IMR-90 (cell line): ENCODE measurements at regions not wholly inside any gene's neighbourhood (a gene's known extent, or its start where the extent isn't known, plus 50 kb on each side); places are given as distances from the start of the nearest gene placed in this dataset.

Source experiments
- ATAC-seq: fragments of 200-7000 bp; cut with Tn5 transposase; 2 replicates; pipeline ENCODE4 v1.9.1; 2020; ENCODE audit warnings: low read depth, mild to moderate bottlenecking, moderate library complexity
- BruUV-seq: library from RNA; stranded (reverse); fragments of 400-500 nt; replicated peaks from 2 replicates; lab custom pipeline; 2021; lab: Mats Ljungman, UMichigan
- CTCF ChIA-PET: fragments of 300-600 bp; formaldehyde crosslinking; extraction: SDS; loops from one replicate; lab custom pipeline; 2021; ENCODE audit warnings: antibody characterized with exemption; lab: Yijun Ruan, JAX
- POLR2A ChIA-PET: fragments of 300-600 bp; sonication (Branson Sonifier 250); formaldehyde crosslinking; loops from one replicate; lab custom pipeline; 2022; ENCODE audit warnings: antibody characterized with exemption; ENCODE audit not compliant: unreplicated experiment; lab: Charles Lee
- DNase-seq: peaks from one replicate; pipeline ENCODE4 v3.0.0; 2013
- H2AFZ ChIP-seq: replicated peaks from 2 replicates; pipeline ENCODE3; 2013; ENCODE audit warnings: low read length, mild to moderate bottlenecking; ENCODE audit not compliant: poor library complexity
- H2AK5ac ChIP-seq: 2 replicates; pipeline ENCODE4 v1.6.1; 2013; ENCODE audit warnings: low read depth, low read length, inconsistent platforms
- H2AK9ac ChIP-seq: replicated peaks from 2 replicates; pipeline ENCODE3; 2013; ENCODE audit warnings: mild to moderate bottlenecking, low read depth, low read length, moderate library complexity; ENCODE audit not compliant: poor library complexity
- H2BK120ac ChIP-seq: 2 replicates; pipeline ENCODE4 v1.6.1; 2013; ENCODE audit warnings: low read depth, low read length, inconsistent platforms
- H2BK15ac ChIP-seq: 3 replicates; pipeline ENCODE4 v1.6.1; 2013; ENCODE audit warnings: low read depth, low read length, inconsistent platforms
- H2BK20ac ChIP-seq: 2 replicates; pipeline ENCODE4 v1.6.1; 2013; ENCODE audit warnings: low read depth, mild to moderate bottlenecking, inconsistent platforms, low read length, moderate library complexity
- H2BK5ac ChIP-seq: 2 replicates; pipeline ENCODE4 v1.6.1; 2013; ENCODE audit warnings: mild to moderate bottlenecking, low read depth, low read length, inconsistent platforms; ENCODE audit not compliant: poor library complexity, severe bottlenecking
- H3K14ac ChIP-seq: replicated peaks from 2 replicates; pipeline ENCODE4 v1.6.1; 2013; ENCODE audit warnings: low read depth, low read length, inconsistent platforms
- H3K18ac ChIP-seq: 2 replicates; pipeline ENCODE4 v1.6.1; 2013; ENCODE audit warnings: low read depth, low read length, control low read depth
- H3K23ac ChIP-seq: 2 replicates; pipeline ENCODE4 v1.6.1; 2013; ENCODE audit warnings: low read depth, low read length, inconsistent platforms
- H3K27ac ChIP-seq: 2 replicates; pipeline ENCODE4 v1.5.1; 2013; ENCODE audit warnings: mild to moderate bottlenecking, control low read depth, low read length; ENCODE audit not compliant: insufficient read depth
- H3K27me3 ChIP-seq: 2 replicates; pipeline ENCODE4 v1.6.1; 2013; ENCODE audit warnings: low read length; ENCODE audit not compliant: control insufficient read depth, insufficient read depth
- H3K36me3 ChIP-seq: 2 replicates; pipeline ENCODE4 v1.6.1; 2013; ENCODE audit warnings: low read length, mixed read lengths; ENCODE audit not compliant: control insufficient read depth, insufficient read depth
- H3K4ac ChIP-seq: 2 replicates; pipeline ENCODE4 v1.6.1; 2013; ENCODE audit warnings: low read depth, low read length, inconsistent platforms
- H3K4me1 ChIP-seq: 2 replicates; pipeline ENCODE4 v1.6.1; 2013; ENCODE audit warnings: low read length, mixed read lengths; ENCODE audit not compliant: control insufficient read depth, insufficient read depth
- H3K4me2 ChIP-seq: 2 replicates; pipeline ENCODE4 v1.6.1; 2013; ENCODE audit warnings: low read depth, mild to moderate bottlenecking, control low read depth, low read length, moderate library complexity
- H3K4me3 ChIP-seq: 2 replicates; pipeline ENCODE4 v1.5.1; 2013; ENCODE audit warnings: low read depth, mild to moderate bottlenecking, control low read depth, low read length, moderate library complexity; ENCODE audit not compliant: insufficient read depth
- H3K56ac ChIP-seq: 2 replicates; pipeline ENCODE4 v1.6.1; 2013; ENCODE audit warnings: low read length, inconsistent platforms; ENCODE audit not compliant: insufficient read depth; ENCODE audit errors: extremely low read depth
- H3K79me1 ChIP-seq, 2 experiments: 2 replicates each; pipeline ENCODE4 v1.6.1; 2013; ENCODE audit warnings: low read length in 2 of 2, inconsistent platforms in 1 of 2, low read depth in 1 of 2
- H3K9ac ChIP-seq: 2 replicates; pipeline ENCODE4 v1.6.1; 2013; ENCODE audit warnings: low read depth, low read length, control low read depth
- H3K9me1 ChIP-seq: 2 replicates; pipeline ENCODE4 v1.6.1; 2013; ENCODE audit warnings: low read length, inconsistent platforms; ENCODE audit not compliant: insufficient read depth
- H3K9me3 ChIP-seq: 2 replicates; pipeline ENCODE4 v1.6.1; 2013; ENCODE audit warnings: low read length; ENCODE audit not compliant: control insufficient read depth, insufficient read depth
- H4K20me1 ChIP-seq: 2 replicates; pipeline ENCODE4 v1.6.1; 2013; ENCODE audit warnings: low read length, inconsistent platforms; ENCODE audit not compliant: insufficient read depth
- H4K5ac ChIP-seq: 2 replicates; pipeline ENCODE4 v1.6.1; 2013; ENCODE audit warnings: mild to moderate bottlenecking, low read depth, low read length, control low read depth
- H4K8ac ChIP-seq, 2 experiments: 2 replicates each; pipeline ENCODE4 v1.6.1; 2013; ENCODE audit warnings: low read depth in 2 of 2, low read length in 2 of 2, control low read depth in 1 of 2, inconsistent platforms in 1 of 2
- H4K91ac ChIP-seq: 2 replicates; pipeline ENCODE4 v1.6.1; 2013; ENCODE audit warnings: low read depth, low read length, inconsistent platforms; ENCODE audit not compliant: insufficient read depth
- CEBPB ChIP-seq: IDR thresholded peaks from 2 replicates; pipeline ENCODE4 v1.6.1; 2012; ENCODE audit warnings: low read depth, low read length, improper control_type of control experiment
- WGBS, 2 experiments: methylation state at CpG; one replicate each; pipeline versions ENCODE4 v1.1.5 to v1.1.7; 2013; ENCODE audit warnings: missing lambda C conversion rate in 2 of 2; ENCODE audit not compliant: insufficient read length in 1 of 2; ENCODE audit errors: extremely low coverage in 2 of 2; 5-methylcytosine and 5-hydroxymethylcytosine counted together
- dilution Hi-C: fragments of 300-500 bp; cut with HindIII; formaldehyde crosslinking; loops from one replicate; pipeline ENCODE4 v1.14.3; 2018; ENCODE audit warnings: low sequenced_read_pairs; ENCODE audit not compliant: unreplicated experiment
- in situ Hi-C: fragments of 300-500 bp; cut with MboI; formaldehyde crosslinking; loops from 3 replicates; pipeline ENCODE4 v1.14.3; 2019; ENCODE audit warnings: low sequenced_read_pairs, inconsistent platforms, mixed read lengths
- intact Hi-C: fragments of 100-400 bp; cut with micrococcal nuclease; formaldehyde crosslinking; loops from 2 replicates; pipeline ENCODE4 v1.10.0; 2022
- TF ChIP-seq, protein P1 (sequence below): fragments of 150-350 bp; IDR thresholded peaks from 2 replicates; pipeline ENCODE4 v1.6.1; 2017; ENCODE audit warnings: mild to moderate bottlenecking, antibody characterized with exemption, low read length, low read depth
- TF ChIP-seq, protein P2 (sequence below): conservative IDR thresholded peaks from 2 replicates; pipeline ENCODE4 v1.5.1; 2012; ENCODE audit warnings: mild to moderate bottlenecking, low read depth, low read length, improper control_type of control experiment

DNA sequence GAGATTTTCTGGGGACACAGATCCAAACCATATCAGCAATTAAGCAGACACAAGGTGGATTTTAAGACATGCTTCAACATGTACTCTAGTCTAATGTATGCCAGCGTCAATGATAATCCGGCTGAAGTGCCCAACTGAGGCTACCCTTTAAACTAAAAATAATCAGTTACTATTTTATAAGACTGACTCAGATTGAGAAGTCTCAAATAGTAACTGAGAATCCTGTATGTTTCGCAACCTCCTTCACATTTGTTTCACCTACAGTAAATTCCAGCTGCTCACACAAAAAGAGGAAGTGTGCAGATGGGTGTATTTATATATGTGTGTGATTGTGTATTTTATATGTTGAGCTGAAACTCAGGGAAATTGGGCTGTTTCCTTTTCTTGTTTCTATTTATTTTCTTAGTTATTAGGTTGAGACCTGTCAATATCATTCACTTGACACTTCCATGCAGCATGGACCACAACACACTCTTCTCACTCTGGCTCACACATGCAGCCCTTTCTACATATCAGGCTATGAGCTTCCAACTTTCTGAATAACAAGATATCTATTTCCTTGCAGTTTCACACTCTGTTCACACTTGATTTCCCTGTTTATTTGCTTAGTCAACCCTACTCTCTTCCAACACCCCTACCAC lies 1224.9 kb upstream of the TMEM132C start:
- no CpG with 5 or more reads among the region's 3 CpGs for WGBS, 2 experiments
- Histone ChIP-seq H4K5ac (no peak overlapping the region), H3K9me1 (no peaks in the 10 kb centered on the region), H2AFZ (no peak overlapping the region), H3K4me3 (no peak overlapping the region), H4K20me1 (no peaks in the 10 kb centered on the region), H3K18ac (no peak overlapping the region), H3K27me3 (no peaks in the 10 kb centered on the region), H3K36me3 (no peaks in the 10 kb centered on the region), H2BK120ac (no peak overlapping the region), H3K4me1 (no peaks in the 10 kb centered on the region), H4K8ac (no peak overlapping the region), H2BK15ac (no peak overlapping the region), H3K9ac (no peak overlapping the region), H3K14ac (no peak overlapping the region), H3K27ac (no peak overlapping the region), H2BK20ac (no peak overlapping the region), H3K4ac (no peak overlapping the region), H2AK9ac (no peak overlapping the region), H4K91ac (no peak overlapping the region), H3K4me2 (no peak overlapping the region), H3K79me1 (no peaks in the 10 kb centered on the region), H3K56ac (no peak overlapping the region), H2AK5ac (no peak overlapping the region), H3K9me3 (no peaks in the 10 kb centered on the region), H2BK5ac (no peak overlapping the region), H3K23ac (no peak overlapping the region)
- CTCF ChIA-PET, result no interaction called here
- in situ Hi-C loops, result no loop called here
- dilution Hi-C loops, result no loop called here
- DNase-seq, result no peak
- BruUV-seq, result no TSS peak
- POLR2A ChIA-PET, result no interaction called here
- TF ChIP-seq, protein P1, sequence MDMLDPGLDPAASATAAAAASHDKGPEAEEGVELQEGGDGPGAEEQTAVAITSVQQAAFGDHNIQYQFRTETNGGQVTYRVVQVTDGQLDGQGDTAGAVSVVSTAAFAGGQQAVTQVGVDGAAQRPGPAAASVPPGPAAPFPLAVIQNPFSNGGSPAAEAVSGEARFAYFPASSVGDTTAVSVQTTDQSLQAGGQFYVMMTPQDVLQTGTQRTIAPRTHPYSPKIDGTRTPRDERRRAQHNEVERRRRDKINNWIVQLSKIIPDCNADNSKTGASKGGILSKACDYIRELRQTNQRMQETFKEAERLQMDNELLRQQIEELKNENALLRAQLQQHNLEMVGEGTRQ, result no peak
- TF ChIP-seq, protein P2, sequence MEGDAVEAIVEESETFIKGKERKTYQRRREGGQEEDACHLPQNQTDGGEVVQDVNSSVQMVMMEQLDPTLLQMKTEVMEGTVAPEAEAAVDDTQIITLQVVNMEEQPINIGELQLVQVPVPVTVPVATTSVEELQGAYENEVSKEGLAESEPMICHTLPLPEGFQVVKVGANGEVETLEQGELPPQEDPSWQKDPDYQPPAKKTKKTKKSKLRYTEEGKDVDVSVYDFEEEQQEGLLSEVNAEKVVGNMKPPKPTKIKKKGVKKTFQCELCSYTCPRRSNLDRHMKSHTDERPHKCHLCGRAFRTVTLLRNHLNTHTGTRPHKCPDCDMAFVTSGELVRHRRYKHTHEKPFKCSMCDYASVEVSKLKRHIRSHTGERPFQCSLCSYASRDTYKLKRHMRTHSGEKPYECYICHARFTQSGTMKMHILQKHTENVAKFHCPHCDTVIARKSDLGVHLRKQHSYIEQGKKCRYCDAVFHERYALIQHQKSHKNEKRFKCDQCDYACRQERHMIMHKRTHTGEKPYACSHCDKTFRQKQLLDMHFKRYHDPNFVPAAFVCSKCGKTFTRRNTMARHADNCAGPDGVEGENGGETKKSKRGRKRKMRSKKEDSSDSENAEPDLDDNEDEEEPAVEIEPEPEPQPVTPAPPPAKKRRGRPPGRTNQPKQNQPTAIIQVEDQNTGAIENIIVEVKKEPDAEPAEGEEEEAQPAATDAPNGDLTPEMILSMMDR, result no peak
- 0 out of 2 replicates have a peak, but pooled peaks have one; percentile 20 for TF ChIP-seq CEBPB
- no peak for ATAC-seq
- intact Hi-C loops, result no loop called here
